Ishikawa (cell line): ENCODE measurements at regions not wholly inside any gene's neighbourhood (a gene's known extent, or its start where the extent isn't known, plus 50 kb on each side); places are given as distances from the start of the nearest gene placed in this dataset.

Experiments
- CREB1 ChIP-seq: IDR thresholded peaks from 2 replicates; pipeline ENCODE4 v1.6.1; 2012; ENCODE audit warnings: low read depth
- EP300 ChIP-seq: IDR thresholded peaks from 2 replicates; pipeline ENCODE4 v1.6.1; 2012; ENCODE audit warnings: borderline replicate concordance
- ZBTB7A ChIP-seq: IDR thresholded peaks from 2 replicates; pipeline ENCODE4 v1.6.1; 2012; ENCODE audit warnings: low read depth

DNA sequence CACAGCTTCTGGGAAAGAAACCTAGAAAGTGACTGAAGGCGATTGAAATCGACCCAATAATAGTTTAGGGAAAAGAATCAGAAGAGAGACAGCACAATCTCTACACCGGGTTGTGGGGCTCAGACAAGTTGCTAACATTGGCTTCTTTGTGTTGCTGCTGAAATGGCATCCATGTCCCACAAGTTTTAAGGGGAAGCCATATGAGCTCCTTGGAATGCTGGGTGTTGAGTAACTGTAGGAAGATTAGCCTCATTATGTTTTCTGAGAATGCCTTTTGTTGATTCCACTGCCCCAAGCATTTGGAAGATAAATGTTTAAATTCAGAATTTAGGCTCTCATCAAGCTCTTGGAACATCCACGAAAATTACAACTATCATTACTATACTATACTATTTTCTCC is 73.4 kb upstream of the NEUROD1 start:
- TF ChIP-seq CREB1 (no peak), ZBTB7A (no peak), EP300 (no peak)
